ENCODE measurements at regions not wholly inside any gene's neighbourhood (a gene's known extent, or its start where the extent isn't known, plus 50 kb on each side); places are given as distances from the start of the nearest gene placed in this dataset.

DNA sequence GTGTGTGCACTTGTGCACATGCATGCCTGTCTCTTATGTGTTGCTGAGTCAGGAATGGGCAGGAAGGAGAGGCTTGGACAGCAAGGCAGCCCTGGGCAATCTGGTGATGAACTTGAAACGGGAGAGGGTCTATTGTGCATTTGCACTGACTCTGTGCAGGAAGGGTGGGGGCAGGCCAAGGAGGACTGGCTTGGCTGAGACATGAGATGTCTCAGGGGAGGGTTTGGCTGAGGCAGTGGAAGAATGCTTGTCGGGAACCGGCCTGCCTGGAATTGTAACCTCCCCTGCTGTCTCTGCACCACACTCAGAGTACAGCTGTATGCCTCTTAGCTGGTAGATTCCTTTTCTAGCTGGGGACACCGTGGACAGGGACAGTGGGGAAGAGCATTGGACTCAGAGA lies 176.1 kb upstream of the TNP1 start:
- TF ChIP-seq, protein P1, sequence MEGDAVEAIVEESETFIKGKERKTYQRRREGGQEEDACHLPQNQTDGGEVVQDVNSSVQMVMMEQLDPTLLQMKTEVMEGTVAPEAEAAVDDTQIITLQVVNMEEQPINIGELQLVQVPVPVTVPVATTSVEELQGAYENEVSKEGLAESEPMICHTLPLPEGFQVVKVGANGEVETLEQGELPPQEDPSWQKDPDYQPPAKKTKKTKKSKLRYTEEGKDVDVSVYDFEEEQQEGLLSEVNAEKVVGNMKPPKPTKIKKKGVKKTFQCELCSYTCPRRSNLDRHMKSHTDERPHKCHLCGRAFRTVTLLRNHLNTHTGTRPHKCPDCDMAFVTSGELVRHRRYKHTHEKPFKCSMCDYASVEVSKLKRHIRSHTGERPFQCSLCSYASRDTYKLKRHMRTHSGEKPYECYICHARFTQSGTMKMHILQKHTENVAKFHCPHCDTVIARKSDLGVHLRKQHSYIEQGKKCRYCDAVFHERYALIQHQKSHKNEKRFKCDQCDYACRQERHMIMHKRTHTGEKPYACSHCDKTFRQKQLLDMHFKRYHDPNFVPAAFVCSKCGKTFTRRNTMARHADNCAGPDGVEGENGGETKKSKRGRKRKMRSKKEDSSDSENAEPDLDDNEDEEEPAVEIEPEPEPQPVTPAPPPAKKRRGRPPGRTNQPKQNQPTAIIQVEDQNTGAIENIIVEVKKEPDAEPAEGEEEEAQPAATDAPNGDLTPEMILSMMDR (conservative IDR thresholded peaks at IDR 0.05 in 1 of 2, IDR thresholded peaks at IDR 0.05 in 1 of 2; ENCODE audit: extremely low read depth in 1 of 2, insufficient read depth in 1 of 2, low read depth in 1 of 2, low read length in 2 of 2) = no peak
- TF ChIP-seq EZH2 (IDR thresholded peaks at IDR 0.05; ENCODE audit: borderline replicate concordance, low read length) = no peak
